ENCODE measurements at regions not wholly inside any gene's neighbourhood (a gene's known extent, or its start where the extent isn't known, plus 50 kb on each side); places are given as distances from the start of the nearest gene placed in this dataset.

DNA sequence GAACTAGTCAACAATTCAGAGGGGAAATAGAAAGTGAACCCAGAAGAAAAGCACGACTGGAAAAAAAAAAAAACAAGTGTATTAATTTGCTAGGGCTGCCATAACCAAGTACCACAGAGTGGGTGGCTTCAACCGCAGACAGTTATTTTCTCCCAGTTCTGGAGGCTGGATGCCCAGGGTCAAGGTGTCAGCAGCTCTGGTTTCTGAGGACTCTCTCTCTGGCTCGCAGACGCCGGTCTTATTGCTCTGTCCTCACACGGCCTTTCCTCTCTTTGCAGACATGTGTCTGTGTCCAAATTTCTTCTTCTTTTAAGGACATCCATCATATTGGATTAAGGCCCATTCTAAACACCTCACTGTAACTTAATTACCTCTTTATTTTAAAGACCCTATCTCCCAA lies 291.8 kb downstream of the XXYLT1 start:
- Histone ChIP-seq H3K79me1 (ENCODE audit: insufficient read depth, low read depth, low read length, poor library complexity, severe bottlenecking) (no peaks in the 10 kb centered on the region), H3K4me1 (ENCODE audit: insufficient read depth, low read length) (no peaks in the 10 kb centered on the region), H2BK5ac (ENCODE audit: insufficient read length, low read length) (no peak overlapping the region), H2BK12ac (ENCODE audit: insufficient read length, low read depth, low read length) (no peak overlapping the region), H4K20me1 (ENCODE audit: control insufficient read depth, insufficient read depth, insufficient read length) (no peaks in the 10 kb centered on the region), H2BK120ac (ENCODE audit: low read depth, low read length, poor library complexity, severe bottlenecking) (no peak overlapping the region), H3K4ac (ENCODE audit: low read depth, low read length) (no peak overlapping the region), H2BK20ac (ENCODE audit: low read depth, low read length, poor library complexity, severe bottlenecking) (no peak overlapping the region), H3T11ph (ENCODE audit: low read length) (no peak overlapping the region), H3K9me3 (ENCODE audit: control insufficient read depth, low read depth, low read length) (no peaks in the 10 kb centered on the region), H4K91ac (ENCODE audit: insufficient read length, low read depth, low read length) (no peak overlapping the region), H3K23ac (ENCODE audit: insufficient read length, low read depth, low read length) (no peak overlapping the region), H3K14ac (ENCODE audit: insufficient read depth, low read length) (no peak overlapping the region), H2AFZ (ENCODE audit: low read length) (no peak overlapping the region), H3K9ac (ENCODE audit: extremely low read depth, insufficient read length, low read length) (no peak overlapping the region), H4K8ac (replicated peaks; ENCODE audit: insufficient read length, low read depth, low read length) (no peak overlapping the region), H3K18ac (ENCODE audit: insufficient read length, low read depth, low read length) (no peak overlapping the region), H3K27me3 (ENCODE audit: insufficient read depth, low read length) (no peaks in the 10 kb centered on the region), H3K23me2 (ENCODE audit: insufficient read length, low read depth, low read length, poor library complexity, severe bottlenecking) (no peaks in the 10 kb centered on the region), H3K79me2 (ENCODE audit: insufficient read depth, low read length) (no peaks in the 10 kb centered on the region), H2BK15ac (ENCODE audit: low read depth, low read length) (no peak overlapping the region), H3K56ac (ENCODE audit: insufficient read length, low read depth, low read length) (no peak overlapping the region), H3K4me2 (ENCODE audit: insufficient read depth, insufficient read length, low read length) (no peak overlapping the region), H3K27ac (ENCODE audit: insufficient read length, low read depth, low read length) (no peak overlapping the region), H4K5ac (ENCODE audit: insufficient read length, low read depth, low read length) (no peak overlapping the region), H2AK5ac (ENCODE audit: insufficient read length, low read length) (no peak overlapping the region)
- no peaks in the 10 kb centered on the region for H3K4me1 Mint-ChIP-seq
- H3K9me3 Mint-ChIP-seq = peaks cover 6 to 7% of the 10 kb centered on the region in 2 experiments; a peak in 3 of 5 replicates
- peaks cover 9% of the 10 kb centered on the region for H3K27me3 Mint-ChIP-seq (ENCODE audit: low read depth)
- TF ChIP-seq, protein P1, sequence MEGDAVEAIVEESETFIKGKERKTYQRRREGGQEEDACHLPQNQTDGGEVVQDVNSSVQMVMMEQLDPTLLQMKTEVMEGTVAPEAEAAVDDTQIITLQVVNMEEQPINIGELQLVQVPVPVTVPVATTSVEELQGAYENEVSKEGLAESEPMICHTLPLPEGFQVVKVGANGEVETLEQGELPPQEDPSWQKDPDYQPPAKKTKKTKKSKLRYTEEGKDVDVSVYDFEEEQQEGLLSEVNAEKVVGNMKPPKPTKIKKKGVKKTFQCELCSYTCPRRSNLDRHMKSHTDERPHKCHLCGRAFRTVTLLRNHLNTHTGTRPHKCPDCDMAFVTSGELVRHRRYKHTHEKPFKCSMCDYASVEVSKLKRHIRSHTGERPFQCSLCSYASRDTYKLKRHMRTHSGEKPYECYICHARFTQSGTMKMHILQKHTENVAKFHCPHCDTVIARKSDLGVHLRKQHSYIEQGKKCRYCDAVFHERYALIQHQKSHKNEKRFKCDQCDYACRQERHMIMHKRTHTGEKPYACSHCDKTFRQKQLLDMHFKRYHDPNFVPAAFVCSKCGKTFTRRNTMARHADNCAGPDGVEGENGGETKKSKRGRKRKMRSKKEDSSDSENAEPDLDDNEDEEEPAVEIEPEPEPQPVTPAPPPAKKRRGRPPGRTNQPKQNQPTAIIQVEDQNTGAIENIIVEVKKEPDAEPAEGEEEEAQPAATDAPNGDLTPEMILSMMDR (conservative IDR thresholded peaks at IDR 0.05) = no peak
- no peak overlapping the region for H3K27ac Mint-ChIP-seq
- WGBS (ENCODE audit: extremely low coverage, insufficient read length, low lambda C conversion rate) = no CpG with 5 or more reads among the region's 6 CpGs
- no peak overlapping the region for H3K4me3 Mint-ChIP-seq
- peaks cover 0 to 2% (median 0%) of the 10 kb centered on the region in 3 experiments; a peak in 2 of 7 replicates for H3K36me3 Mint-ChIP-seq (ENCODE audit: insufficient read depth in 1 of 3, low read depth in 3 of 3)
- no peak for DNase-seq
